ENCODE measurements at regions not wholly inside any gene's neighbourhood (a gene's known extent, or its start where the extent isn't known, plus 50 kb on each side); places are given as distances from the start of the nearest gene placed in this dataset.

DNA sequence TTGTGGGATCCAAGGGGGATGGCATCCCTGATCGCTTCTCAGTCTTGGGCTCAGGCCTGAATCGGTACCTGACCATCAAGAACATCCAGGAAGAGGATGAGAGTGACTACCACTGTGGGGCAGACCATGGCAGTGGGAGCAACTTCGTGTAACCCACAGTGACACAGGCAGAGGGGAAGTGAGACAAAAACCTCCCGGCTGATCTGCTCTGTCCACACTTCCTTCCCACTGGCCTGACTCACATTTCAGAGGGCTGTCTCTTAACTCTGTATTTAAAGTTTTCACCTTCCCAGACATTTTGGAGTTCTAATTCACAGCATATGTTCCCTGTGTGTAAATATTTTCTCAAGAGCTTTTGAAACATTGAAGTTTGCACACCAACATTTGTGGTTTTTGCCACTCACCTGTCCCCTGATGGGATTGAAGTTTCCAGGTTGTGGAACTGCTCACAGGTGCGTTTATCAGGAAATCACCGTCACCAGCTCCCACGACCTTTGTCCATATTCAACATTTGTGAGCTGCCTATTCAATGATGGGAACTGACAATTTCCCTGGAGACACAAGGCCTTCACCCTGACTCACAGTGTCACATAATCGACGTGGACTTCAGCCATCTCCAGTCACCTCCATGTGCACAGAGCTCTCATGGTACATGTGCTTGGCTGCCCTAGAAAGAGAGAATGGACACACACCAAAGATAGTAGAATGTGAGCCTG, 99.2 kb downstream of the VPREB1 start:
- TF ChIP-seq, protein P1, sequence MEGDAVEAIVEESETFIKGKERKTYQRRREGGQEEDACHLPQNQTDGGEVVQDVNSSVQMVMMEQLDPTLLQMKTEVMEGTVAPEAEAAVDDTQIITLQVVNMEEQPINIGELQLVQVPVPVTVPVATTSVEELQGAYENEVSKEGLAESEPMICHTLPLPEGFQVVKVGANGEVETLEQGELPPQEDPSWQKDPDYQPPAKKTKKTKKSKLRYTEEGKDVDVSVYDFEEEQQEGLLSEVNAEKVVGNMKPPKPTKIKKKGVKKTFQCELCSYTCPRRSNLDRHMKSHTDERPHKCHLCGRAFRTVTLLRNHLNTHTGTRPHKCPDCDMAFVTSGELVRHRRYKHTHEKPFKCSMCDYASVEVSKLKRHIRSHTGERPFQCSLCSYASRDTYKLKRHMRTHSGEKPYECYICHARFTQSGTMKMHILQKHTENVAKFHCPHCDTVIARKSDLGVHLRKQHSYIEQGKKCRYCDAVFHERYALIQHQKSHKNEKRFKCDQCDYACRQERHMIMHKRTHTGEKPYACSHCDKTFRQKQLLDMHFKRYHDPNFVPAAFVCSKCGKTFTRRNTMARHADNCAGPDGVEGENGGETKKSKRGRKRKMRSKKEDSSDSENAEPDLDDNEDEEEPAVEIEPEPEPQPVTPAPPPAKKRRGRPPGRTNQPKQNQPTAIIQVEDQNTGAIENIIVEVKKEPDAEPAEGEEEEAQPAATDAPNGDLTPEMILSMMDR (IDR thresholded peaks at IDR 0.05), result no peak
- no peak for TF ChIP-seq POLR2A (IDR thresholded peaks at IDR 0.05)

Data from vagina (tissue), 2 donors.